ENCODE measurements at regions not wholly inside any gene's neighbourhood (a gene's known extent, or its start where the extent isn't known, plus 50 kb on each side); places are given as distances from the start of the nearest gene placed in this dataset.

DNA sequence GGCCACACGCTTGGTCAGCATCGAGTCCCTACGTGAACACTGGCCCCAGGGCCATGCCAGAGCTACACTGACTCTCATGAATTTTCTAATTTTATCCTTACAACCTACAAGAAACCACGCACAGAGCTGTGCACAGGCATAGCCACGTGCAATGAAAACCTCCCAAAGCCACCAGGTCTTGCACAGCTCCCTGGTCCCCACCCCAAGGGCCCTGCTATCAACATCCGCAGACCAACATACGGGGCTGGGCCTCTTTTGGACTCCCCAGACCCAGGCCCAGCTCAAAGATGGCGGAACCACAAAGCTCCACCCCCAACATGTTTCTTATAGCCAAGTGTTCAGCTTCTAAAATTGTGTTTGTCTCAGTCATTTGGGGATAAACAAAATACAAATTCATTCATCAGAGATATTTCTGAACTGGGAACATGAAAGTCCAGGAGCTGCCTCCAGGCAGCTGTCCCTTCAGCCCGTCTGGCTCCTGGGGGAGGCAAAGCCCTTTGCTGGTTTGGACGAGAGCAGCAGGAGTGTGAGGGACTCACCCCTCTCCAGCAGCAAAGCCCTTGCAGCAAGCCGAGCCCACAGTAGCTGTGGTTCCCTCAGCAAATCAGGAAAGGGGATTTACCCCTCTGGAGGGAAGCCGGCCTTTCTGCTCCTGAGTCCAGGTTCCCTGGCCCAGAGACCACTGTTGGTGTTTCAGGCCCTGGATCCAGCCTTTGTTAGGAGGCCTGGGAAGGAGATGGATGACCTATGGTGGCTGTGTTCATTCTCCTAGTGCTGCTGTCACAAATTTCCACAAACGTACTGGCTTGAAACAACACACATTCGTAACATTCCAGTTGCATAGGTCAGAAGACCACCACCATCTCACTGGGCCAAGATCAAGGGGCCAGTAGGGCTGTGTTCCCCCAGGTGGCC is 75.1 kb downstream of the OAT start:
- intact Hi-C loops (cut with DNase I) = no loop called here
- Histone ChIP-seq H3K36me3 (no peaks in the 10 kb centered on the region), H3K27ac (no peak overlapping the region), H3K4me1 (peaks cover 0 to 16% (median 0%) of the 10 kb centered on the region in 9 donors), H3K4me3 (no peak overlapping the region), H3K9me3 (no peaks in the 10 kb centered on the region), H3K27me3 (no peaks in the 10 kb centered on the region)
- TF ChIP-seq, protein P1, sequence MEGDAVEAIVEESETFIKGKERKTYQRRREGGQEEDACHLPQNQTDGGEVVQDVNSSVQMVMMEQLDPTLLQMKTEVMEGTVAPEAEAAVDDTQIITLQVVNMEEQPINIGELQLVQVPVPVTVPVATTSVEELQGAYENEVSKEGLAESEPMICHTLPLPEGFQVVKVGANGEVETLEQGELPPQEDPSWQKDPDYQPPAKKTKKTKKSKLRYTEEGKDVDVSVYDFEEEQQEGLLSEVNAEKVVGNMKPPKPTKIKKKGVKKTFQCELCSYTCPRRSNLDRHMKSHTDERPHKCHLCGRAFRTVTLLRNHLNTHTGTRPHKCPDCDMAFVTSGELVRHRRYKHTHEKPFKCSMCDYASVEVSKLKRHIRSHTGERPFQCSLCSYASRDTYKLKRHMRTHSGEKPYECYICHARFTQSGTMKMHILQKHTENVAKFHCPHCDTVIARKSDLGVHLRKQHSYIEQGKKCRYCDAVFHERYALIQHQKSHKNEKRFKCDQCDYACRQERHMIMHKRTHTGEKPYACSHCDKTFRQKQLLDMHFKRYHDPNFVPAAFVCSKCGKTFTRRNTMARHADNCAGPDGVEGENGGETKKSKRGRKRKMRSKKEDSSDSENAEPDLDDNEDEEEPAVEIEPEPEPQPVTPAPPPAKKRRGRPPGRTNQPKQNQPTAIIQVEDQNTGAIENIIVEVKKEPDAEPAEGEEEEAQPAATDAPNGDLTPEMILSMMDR (IDR thresholded peaks at IDR 0.05) = no peak
- 84 to 88% methylated on average over 14 of the region's 14 CpGs for WGBS, 2 donors
- ATAC-seq (no peak), DNase-seq (no peak)

DNA sequence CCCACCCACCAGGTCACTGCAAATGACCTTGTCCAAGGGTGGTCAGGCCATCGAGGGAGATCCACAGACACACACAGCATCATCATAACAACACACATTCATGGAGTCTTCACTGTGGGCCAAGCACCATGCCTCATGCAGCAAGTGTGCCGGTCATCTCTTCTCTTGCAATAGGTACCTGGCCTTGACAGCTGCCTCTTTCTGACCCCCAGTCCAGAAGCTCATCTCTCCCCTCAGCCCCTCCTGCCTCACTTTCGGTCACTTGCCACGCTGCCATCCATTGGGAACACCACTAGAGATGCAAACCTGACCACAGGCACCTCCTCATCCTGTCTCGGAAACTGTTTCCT is 75.9 kb downstream of the OAT start:
- Histone ChIP-seq H3K36me3 (no peaks in the 10 kb centered on the region), H3K27me3 (no peaks in the 10 kb centered on the region), H3K27ac (no peak overlapping the region), H3K9me3 (no peaks in the 10 kb centered on the region), H3K4me1 (peaks cover 0 to 16% (median 0%) of the 10 kb centered on the region in 9 donors), H3K4me3 (no peak overlapping the region)
- intact Hi-C loops (cut with DNase I) = no loop called here
- WGBS, 2 donors = 95 to 96% methylated on average over 5 of the region's 5 CpGs
- DNase-seq = no peak
- ATAC-seq = no peak
- TF ChIP-seq, protein P1 (IDR thresholded peaks at IDR 0.05) = no peak

DNA sequence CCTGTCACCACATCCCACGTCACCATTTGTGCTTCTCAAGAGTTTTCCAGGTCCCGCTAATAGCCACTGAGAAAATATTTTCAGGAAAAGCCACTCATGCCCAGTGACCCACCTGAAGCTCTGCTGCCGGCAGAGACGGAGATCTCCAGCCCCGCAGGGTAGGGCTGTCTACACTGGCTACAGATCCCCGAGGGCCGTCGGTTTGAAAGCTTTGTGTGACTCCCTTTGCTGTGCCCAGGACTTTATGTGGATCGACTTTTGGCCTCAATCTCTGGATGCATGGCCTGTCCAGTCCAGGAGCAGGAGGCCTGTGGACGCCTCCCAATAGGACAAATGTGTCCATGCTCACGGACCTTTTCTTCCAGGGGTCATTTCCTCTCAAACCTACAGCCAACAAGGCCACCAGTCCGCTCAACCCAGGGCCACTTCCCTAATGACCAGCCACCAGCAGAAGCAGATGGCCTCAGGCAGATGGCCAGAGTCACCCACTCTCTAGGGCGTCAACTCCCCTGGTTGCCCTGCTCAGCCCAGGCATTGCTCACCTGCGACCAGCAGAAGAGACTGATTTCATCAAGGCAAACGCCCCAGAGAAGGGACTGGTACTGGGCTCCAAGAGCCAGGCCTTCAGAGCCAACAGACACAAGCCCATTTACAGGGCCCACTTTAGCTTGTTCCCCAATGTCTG is 76.4 kb downstream of the OAT start:
- intact Hi-C loops (cut with DNase I) = no loop called here
- no peak for ATAC-seq
- Histone ChIP-seq H3K4me3 (no peak overlapping the region), H3K4me1 (peaks cover 0 to 16% (median 0%) of the 10 kb centered on the region in 9 donors), H3K27ac (no peak overlapping the region), H3K36me3 (no peaks in the 10 kb centered on the region), H3K9me3 (no peaks in the 10 kb centered on the region), H3K27me3 (no peaks in the 10 kb centered on the region)
- TF ChIP-seq, protein P1 (IDR thresholded peaks at IDR 0.05) = no peak
- DNase-seq = no peak
- WGBS, 2 donors = 84 to 90% methylated on average over 15 of the region's 15 CpGs

DNA sequence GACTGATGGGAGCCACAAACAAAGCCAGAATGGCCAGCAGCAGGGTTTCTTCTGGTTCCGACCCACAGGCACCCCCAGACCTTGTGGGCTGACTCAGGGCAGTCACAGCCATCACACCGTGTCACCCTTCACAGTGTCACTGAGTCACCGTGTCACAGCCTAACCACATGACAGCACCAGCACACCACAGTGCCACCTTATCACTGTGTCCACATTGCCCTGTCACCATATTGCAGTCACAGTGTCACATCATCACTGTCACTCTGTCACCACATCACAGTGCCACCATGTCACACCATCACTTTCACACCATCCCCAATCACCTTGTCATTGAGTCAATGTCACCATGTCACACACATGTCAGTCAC is 77.0 kb downstream of the OAT start:
- H3K4me3 ChIP-seq = no peak overlapping the region
- H3K9me3 ChIP-seq = no peaks in the 10 kb centered on the region
- peak in 2 of 8 donors; percentile 14 to 38 for ATAC-seq
- H3K27ac ChIP-seq = no peak overlapping the region
- peaks cover 0 to 16% (median 0%) of the 10 kb centered on the region in 9 donors for H3K4me1 ChIP-seq
- H3K36me3 ChIP-seq = no peaks in the 10 kb centered on the region
- no peaks in the 10 kb centered on the region for H3K27me3 ChIP-seq
- no peak for DNase-seq
- TF ChIP-seq, protein P1 (IDR thresholded peaks at IDR 0.05) = no peak
- WGBS, 2 donors = 37 to 53% methylated on average over 3 of the region's 3 CpGs
- intact Hi-C loops (cut with DNase I) = no loop called here

Measured in heart right ventricle (tissue), 16 donors.